Vagina (tissue), 2 donors: ENCODE measurements at regions not wholly inside any gene's neighbourhood (a gene's known extent, or its start where the extent isn't known, plus 50 kb on each side); places are given as distances from the start of the nearest gene placed in this dataset.

Source experiments
- DNase-seq, 2 donors: peaks; one replicate each; pipeline ENCODE4 v3.0.0-alpha.2; 2017; ENCODE audit errors: extremely low spot score in 2 of 2
- H3K27ac ChIP-seq: fragments of 200-600 bp; sonication (generic); one replicate; pipeline ENCODE4 v1.5.1; 2019
- H3K27me3 ChIP-seq: fragments of 200-600 bp; sonication (generic); one replicate; pipeline ENCODE4 v1.5.1; 2019
- H3K36me3 ChIP-seq, 2 donors: fragments of 200-600 bp; sonication (generic); one replicate each; pipeline ENCODE4 v1.5.1; 2017 to 2019
- H3K4me1 ChIP-seq: fragments of 200-600 bp; sonication (generic); one replicate; pipeline ENCODE4 v1.5.1; 2019
- H3K4me3 ChIP-seq, 2 donors: fragments of 200-600 bp; sonication (generic); 1 replicate in 1 of 2; 2 replicates in 1 of 2; pipeline ENCODE4 v1.5.1; 2016 to 2019
- H3K9me3 ChIP-seq: fragments of 200-600 bp; sonication (generic); one replicate; pipeline ENCODE4 v1.5.1; 2019
- POLR2A ChIP-seq, 2 donors: fragments of 450-650 bp; IDR thresholded peaks; one replicate each; pipeline ENCODE4 v1.6.1; 2017; ENCODE audit warnings: antibody characterized with exemption in 2 of 2, mild to moderate bottlenecking in 2 of 2, moderate library complexity in 2 of 2
- POLR2AphosphoS5 ChIP-seq, 2 donors: sonication (generic); formaldehyde crosslinking; IDR thresholded peaks; one replicate each; pipeline ENCODE4 v1.9.0; 2017; ENCODE audit warnings: antibody characterized with exemption in 2 of 2, mild to moderate bottlenecking in 2 of 2, low read depth in 1 of 2; ENCODE audit not compliant: insufficient read depth in 1 of 2
- intact Hi-C: fragments of 100-400 bp; cut with DNase I; formaldehyde crosslinking; loops from one replicate; pipeline ENCODE4 v1.15.1; 2023
- TF ChIP-seq, protein P1 (sequence below), 3 experiments: fragments of 450-650 bp in 2 of 3; fragments of 200-600 bp in 1 of 3; sonication (generic) in 1 of 3; IDR thresholded peaks; one replicate each; pipeline ENCODE4 v1.5.1; 2017 to 2019; ENCODE audit warnings: antibody characterized with exemption in 3 of 3, mild to moderate bottlenecking in 2 of 3, moderate library complexity in 2 of 3

DNA sequence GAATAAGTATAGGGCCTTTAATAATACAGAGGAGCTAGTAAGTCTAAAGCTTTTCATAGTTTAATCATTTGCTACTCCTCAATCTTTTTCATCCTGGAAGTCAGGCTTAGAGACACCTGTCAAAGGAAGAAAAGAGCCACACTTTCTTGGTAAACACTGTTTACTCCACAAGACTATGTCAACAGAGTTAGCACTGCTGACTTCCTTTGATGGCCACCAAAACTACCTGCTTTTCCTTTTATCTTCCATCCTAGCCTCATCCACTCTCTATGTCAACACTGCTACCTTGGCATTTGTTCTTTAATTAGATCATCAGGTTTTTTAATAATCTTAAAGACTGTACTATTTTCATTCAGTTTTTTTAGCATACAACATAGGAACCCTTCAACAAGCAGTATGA lies 106.2 kb downstream of the ELAPOR2 start:
- TF ChIP-seq POLR2AphosphoS5 (IDR thresholded peaks at IDR 0.05; ENCODE audit: insufficient read depth in 1 of 2, low read depth in 1 of 2) (no peak), POLR2A (IDR thresholded peaks at IDR 0.05) (no peak)
- TF ChIP-seq, protein P1, sequence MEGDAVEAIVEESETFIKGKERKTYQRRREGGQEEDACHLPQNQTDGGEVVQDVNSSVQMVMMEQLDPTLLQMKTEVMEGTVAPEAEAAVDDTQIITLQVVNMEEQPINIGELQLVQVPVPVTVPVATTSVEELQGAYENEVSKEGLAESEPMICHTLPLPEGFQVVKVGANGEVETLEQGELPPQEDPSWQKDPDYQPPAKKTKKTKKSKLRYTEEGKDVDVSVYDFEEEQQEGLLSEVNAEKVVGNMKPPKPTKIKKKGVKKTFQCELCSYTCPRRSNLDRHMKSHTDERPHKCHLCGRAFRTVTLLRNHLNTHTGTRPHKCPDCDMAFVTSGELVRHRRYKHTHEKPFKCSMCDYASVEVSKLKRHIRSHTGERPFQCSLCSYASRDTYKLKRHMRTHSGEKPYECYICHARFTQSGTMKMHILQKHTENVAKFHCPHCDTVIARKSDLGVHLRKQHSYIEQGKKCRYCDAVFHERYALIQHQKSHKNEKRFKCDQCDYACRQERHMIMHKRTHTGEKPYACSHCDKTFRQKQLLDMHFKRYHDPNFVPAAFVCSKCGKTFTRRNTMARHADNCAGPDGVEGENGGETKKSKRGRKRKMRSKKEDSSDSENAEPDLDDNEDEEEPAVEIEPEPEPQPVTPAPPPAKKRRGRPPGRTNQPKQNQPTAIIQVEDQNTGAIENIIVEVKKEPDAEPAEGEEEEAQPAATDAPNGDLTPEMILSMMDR (IDR thresholded peaks at IDR 0.05), result no peak
- no peak overlapping the region for H3K4me3 ChIP-seq
- no peaks in the 10 kb centered on the region for H3K9me3 ChIP-seq
- H3K4me1 ChIP-seq, result no peaks in the 10 kb centered on the region
- no peaks in the 10 kb centered on the region for H3K27me3 ChIP-seq
- no peak overlapping the region for H3K27ac ChIP-seq
- H3K36me3 ChIP-seq, result no peaks in the 10 kb centered on the region
- DNase-seq, result no peak
- intact Hi-C loops, result no loop called here

- Histone ChIP-seq H3K9me3 (no peaks in the 10 kb centered on the region), H3K27ac (no peak overlapping the region), H3K4me1 (no peaks in the 10 kb centered on the region), H3K36me3 (no peaks in the 10 kb centered on the region), H3K4me3 (no peak overlapping the region), H3K27me3 (no peaks in the 10 kb centered on the region)
- intact Hi-C loops, result no loop called here
- TF ChIP-seq POLR2AphosphoS5 (IDR thresholded peaks at IDR 0.05; ENCODE audit: insufficient read depth in 1 of 2, low read depth in 1 of 2) (no peak), POLR2A (IDR thresholded peaks at IDR 0.05) (no peak)
- TF ChIP-seq, protein P1 (IDR thresholded peaks at IDR 0.05), result no peak
- no peak for DNase-seq
Observed at GRCh38 chr7:86951895-86952294, 107.6 kb downstream of the ELAPOR2 start.

DNA sequence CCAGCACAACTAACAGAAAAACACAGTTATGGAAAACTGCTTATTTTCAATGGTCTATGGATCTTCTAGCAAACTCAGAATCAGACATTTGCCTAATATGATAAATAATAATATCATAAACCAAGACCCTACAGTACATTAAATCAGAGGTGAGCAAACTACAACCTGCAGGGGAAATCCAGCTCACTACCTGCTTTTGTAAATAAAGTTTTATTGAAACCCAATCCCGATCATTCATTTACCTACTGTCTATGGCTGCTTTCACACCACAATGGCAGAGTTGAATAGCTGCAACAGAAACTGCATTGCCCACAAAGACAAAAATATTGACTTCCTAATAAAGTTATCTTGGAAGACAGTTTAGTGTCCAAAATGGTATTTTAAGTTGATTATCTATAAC lies 108.5 kb downstream of the ELAPOR2 start:
- Histone ChIP-seq H3K4me1 (no peaks in the 10 kb centered on the region), H3K36me3 (no peaks in the 10 kb centered on the region), H3K27me3 (no peaks in the 10 kb centered on the region), H3K9me3 (no peaks in the 10 kb centered on the region), H3K4me3 (no peak overlapping the region), H3K27ac (no peak overlapping the region)
- no peak for DNase-seq
- no peak for TF ChIP-seq POLR2AphosphoS5 (IDR thresholded peaks at IDR 0.05; ENCODE audit: insufficient read depth in 1 of 2, low read depth in 1 of 2)
- no peak for TF ChIP-seq POLR2A (IDR thresholded peaks at IDR 0.05)
- TF ChIP-seq, protein P1 (IDR thresholded peaks at IDR 0.05), result no peak
- intact Hi-C loops, result no loop called here

DNA sequence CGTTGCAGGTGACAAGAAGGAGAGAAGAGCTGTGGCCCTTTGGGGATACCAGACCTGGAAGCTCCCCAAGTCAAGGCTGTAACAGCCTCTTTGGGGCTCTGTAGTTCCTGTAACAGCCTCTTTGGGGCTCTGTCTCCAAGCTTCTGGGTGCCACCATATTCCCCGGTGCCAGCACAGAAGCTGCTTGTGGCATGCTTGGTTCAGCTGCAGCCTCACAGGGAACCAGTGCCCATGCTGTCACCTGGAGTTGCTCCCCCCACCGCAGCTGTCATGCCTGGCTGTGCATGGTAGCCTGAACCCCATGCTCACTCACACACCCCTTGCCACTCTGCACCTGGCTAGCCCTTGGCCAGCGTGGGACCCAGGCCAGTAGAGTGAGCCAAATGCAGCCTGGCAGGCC lies 109.1 kb downstream of the ELAPOR2 start:
- intact Hi-C loops, result no loop called here
- Histone ChIP-seq H3K27me3 (no peaks in the 10 kb centered on the region), H3K27ac (no peak overlapping the region), H3K4me1 (no peaks in the 10 kb centered on the region), H3K4me3 (no peak overlapping the region), H3K9me3 (no peaks in the 10 kb centered on the region), H3K36me3 (no peaks in the 10 kb centered on the region)
- DNase-seq, result no peak
- TF ChIP-seq, protein P1 (IDR thresholded peaks at IDR 0.05), result no peak
- TF ChIP-seq POLR2AphosphoS5 (IDR thresholded peaks at IDR 0.05; ENCODE audit: insufficient read depth in 1 of 2, low read depth in 1 of 2) (no peak), POLR2A (IDR thresholded peaks at IDR 0.05) (no peak)

DNA sequence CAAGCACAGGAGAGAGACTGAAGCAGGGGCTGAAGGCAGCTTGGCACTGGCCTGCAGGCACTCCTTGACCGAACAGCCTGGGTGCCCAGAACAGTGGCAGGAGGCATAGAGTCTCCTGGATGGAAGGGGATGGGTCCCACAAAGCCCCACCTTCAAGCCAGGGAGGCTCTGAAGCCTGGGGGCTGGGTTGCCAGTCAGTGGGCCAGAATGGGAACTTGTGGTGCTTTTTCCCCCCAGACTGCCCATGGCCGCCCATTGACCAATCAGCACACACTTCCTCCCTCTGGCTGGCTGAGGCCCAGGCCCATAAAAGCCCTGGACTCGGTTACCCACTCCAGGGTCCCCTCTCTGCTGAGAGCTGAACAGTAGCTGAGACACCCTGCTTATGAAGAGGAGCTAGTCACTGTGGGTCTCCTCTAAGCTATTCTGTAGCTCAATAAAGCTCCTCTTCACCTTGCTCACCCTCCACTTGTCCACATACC lies 109.6 kb downstream of the ELAPOR2 start:
- H3K27ac ChIP-seq, result no peak overlapping the region
- no peaks in the 10 kb centered on the region for H3K9me3 ChIP-seq
- DNase-seq, result no peak
- intact Hi-C loops, result no loop called here
- H3K4me3 ChIP-seq, result no peak overlapping the region
- TF ChIP-seq, protein P1 (IDR thresholded peaks at IDR 0.05), result no peak
- no peak for TF ChIP-seq POLR2AphosphoS5 (IDR thresholded peaks at IDR 0.05; ENCODE audit: insufficient read depth in 1 of 2, low read depth in 1 of 2)
- no peak for TF ChIP-seq POLR2A (IDR thresholded peaks at IDR 0.05)
- H3K27me3 ChIP-seq, result no peaks in the 10 kb centered on the region
- H3K4me1 ChIP-seq, result no peaks in the 10 kb centered on the region
- H3K36me3 ChIP-seq, result no peaks in the 10 kb centered on the region
